Gastroesophageal sphincter (tissue), 3 donors: ENCODE measurements at regions not wholly inside any gene's neighbourhood (a gene's known extent, or its start where the extent isn't known, plus 50 kb on each side); places are given as distances from the start of the nearest gene placed in this dataset.

Experiments used
- EP300 ChIP-seq: sonication (generic); formaldehyde crosslinking; IDR thresholded peaks from one replicate; pipeline ENCODE4 v1.6.1; 2017; ENCODE audit warnings: antibody characterized with exemption, mild to moderate bottlenecking
- TF ChIP-seq, protein P1 (sequence below), 4 experiments: fragments of 200-600 bp in 2 of 4; fragments of 450-650 bp in 2 of 4; sonication (generic) in 1 of 4; IDR thresholded peaks; one replicate each; pipeline ENCODE4 v1.5.1; 2017 to 2019; ENCODE audit warnings: antibody characterized with exemption in 4 of 4, mild to moderate bottlenecking in 2 of 4, moderate library complexity in 2 of 4

DNA sequence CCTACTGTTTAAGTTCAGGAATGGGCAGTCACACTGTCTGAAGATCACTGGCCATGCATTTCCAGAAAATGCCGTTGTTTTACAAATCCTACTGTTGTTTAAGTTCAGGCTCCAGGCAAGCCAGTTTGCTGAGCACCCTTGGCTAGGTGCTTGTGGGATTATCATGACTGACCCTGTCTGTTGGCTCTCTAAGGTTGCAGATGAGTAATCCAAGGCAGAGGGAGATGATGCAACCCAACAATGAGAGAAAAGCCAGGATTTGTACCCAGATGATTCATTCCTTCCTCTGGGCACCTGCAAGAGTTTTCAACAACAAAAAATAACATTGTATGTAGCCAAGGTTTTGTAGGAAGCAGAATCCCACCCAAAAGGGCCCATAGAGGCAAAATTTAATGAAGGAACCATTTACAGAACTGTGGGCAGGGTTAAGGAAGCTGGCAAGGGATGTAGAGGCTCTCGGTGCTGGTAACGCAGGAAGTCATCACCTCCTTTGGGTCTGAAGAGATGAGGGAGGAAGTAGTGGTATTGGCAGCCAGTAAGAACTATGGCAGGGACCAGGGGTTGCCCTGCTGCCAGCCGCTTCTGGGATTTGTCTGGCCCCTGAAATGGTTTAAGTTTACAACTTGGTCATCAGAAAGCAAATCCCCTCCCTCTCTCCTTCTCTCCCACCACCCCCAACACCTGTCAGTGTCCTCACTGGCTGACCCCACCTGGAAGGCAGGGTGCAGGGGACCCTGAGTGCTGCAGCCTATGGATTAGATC, 54.8 kb downstream of the MSX1 start:
- no peak for TF ChIP-seq EP300
- TF ChIP-seq, protein P1, sequence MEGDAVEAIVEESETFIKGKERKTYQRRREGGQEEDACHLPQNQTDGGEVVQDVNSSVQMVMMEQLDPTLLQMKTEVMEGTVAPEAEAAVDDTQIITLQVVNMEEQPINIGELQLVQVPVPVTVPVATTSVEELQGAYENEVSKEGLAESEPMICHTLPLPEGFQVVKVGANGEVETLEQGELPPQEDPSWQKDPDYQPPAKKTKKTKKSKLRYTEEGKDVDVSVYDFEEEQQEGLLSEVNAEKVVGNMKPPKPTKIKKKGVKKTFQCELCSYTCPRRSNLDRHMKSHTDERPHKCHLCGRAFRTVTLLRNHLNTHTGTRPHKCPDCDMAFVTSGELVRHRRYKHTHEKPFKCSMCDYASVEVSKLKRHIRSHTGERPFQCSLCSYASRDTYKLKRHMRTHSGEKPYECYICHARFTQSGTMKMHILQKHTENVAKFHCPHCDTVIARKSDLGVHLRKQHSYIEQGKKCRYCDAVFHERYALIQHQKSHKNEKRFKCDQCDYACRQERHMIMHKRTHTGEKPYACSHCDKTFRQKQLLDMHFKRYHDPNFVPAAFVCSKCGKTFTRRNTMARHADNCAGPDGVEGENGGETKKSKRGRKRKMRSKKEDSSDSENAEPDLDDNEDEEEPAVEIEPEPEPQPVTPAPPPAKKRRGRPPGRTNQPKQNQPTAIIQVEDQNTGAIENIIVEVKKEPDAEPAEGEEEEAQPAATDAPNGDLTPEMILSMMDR (IDR thresholded peaks at IDR 0.05): no peak
